Glomerular visceral epithelial cell (primary cell): ENCODE measurements at regions not wholly inside any gene's neighbourhood (a gene's known extent, or its start where the extent isn't known, plus 50 kb on each side); places are given as distances from the start of the nearest gene placed in this dataset.

Experiments used
- DNase-seq: peaks from one replicate; pipeline ENCODE4 v3.0.0-alpha.2; 2016; ENCODE audit errors: extremely low spot score

GRCh38 chr1:78797108-78797781, 147.6 kb downstream of the IFI44 start:
- DNase-seq, result no peak

DNA sequence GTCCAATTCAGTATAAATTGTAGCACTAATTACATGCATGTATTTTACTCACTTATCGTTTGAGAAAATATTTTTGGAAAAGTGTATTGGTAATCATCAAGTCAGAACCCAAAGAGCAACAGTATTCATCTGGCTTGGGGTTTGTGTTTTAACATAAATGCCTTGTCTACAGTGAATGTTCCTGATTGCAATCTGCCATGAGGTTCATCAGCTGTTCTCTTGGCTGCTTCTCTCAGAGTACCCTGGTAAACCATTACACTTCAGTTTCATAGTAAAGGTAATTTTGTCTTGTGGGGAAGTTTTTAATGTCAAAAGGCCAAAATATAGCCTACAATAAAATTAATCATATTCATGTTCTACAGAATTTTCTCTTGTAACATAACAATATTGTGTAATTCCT, 150.3 kb downstream of the IFI44 start:
- DNase-seq, result no peak

DNA sequence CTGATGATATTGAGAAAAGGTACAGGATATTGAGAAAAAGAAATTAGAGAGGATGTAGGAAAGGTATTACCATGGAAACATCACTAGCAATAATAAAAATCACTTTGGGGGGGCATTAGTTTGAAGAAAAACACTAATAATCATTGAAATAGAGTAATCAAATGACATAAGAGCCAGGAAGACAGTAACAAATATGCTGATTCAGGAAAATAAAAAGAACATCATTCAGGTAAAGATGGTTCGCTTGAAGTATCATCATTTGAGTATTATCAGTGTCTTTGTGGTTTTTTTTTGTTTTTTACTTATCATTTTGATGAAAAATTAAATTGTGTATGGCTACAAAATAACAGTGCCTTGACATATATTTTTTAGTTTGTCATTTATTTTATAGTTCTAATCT, 164.5 kb downstream of the IFI44 start:
- no peak for DNase-seq

- DNase-seq, result no peak
Measured at GRCh38 chr1:78825561-78825960, 175.9 kb downstream of the IFI44 start.

GRCh38 chr1:78829644-78830043, 176.9 kb downstream of the ADGRL4 start:
- no peak for DNase-seq

GRCh38 chr1:78830321-78830720, 176.2 kb downstream of the ADGRL4 start:
- no peak for DNase-seq

DNA sequence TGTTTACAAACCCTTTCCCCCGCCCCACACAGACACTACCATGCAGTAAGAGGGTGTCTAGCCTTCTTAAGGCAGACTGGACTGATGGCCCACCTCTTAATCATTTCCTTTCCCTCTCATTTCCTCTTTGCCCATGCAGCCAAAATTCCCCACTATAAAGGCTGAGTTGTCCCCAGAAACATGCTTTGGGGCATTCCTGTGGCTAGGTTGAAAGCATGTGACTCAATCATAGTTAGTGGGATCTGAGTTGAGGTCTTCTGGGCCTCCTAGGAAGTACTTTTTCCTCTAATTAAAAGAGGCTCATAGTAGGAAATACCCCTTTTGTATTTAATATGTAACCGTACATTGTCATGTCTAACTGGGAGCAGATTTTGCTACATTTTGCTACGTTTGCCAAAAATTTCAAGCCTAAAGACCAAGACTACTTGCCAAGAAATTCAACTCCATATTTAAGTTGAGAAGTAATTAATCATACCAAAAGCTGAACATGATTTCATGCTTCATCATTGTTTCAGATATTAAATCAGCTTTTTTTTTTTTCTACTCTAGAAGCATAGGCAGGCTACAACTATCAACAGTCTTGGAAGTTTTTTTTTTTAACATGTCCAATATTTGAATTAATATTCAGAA, 174.7 kb downstream of the ADGRL4 start:
- peak; percentile 93 for DNase-seq

- peak; percentile 80 for DNase-seq
Measured at GRCh38 chr1:78833491-78833890, 173.0 kb downstream of the ADGRL4 start.

DNA sequence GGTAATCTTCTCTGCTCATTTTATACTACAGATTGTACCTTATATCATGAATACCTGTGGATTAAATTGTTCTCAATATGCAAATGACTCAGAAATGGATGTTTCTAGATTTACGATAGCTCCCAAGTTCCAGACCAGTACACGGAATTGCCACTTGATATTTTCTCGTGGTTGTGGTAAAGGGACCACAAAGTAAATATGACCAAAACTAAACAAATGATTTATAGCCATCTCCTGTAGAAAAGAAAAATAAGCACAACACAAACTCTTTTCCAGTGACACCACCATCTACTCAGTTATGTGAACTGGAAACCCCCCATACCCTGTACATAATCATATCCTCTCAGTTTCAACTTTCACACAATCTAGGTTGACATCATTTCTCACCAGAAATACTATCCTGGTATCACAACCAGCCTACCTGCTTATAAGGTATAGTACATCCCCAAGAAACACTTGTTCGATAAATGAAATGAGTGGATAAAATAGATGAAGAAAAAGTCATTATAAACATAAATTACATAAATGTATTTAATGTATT, 172.3 kb downstream of the ADGRL4 start:
- peak; percentile 25 for DNase-seq

DNA sequence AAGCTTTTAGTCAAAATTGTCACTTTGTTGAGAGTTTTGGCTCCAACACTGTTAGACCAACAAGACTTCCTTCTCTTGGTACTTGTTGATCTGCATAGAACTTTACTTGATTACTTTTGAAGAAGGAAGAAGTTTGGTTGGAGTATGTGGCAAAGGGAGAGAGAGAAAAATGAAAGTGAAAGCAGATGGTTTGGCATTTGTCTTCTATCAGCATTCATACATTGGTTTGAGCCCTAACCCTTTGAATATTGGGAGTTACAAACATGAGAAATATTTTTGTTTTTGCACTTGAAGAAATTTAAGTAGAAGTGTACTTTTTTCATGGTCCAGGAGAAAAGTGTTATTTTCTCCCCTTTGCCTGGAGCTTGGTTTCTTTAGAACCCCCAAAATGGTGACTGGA, 169.8 kb downstream of the ADGRL4 start:
- DNase-seq, result no peak

DNA sequence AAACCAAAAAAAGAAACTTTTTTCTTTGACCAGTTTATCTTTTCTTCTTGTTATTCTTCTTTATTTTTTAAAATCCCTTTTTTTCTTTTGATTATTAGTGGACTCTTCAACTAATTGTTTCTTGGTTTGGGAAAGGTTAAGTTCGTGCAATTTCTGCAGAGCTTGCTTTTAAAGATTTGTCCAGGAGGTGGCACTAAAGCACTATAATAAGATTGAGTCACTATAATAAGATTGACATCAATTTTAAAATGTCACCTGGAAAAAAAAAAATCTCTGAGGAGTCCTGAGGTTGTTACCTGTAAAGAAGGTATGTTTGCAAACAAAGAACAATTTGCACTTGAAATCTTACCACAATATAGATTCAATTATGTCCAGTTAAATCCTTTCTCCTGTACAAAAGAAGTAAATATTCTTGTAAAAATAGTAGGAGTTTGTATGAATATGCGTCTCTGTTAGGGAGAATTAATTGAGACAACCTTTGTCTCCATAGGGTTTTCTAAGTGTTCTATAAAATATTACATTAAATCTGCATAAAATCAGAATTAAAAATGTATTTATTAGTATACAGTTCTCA, 166.7 kb downstream of the ADGRL4 start:
- peak; percentile 60 for DNase-seq
